Colonic mucosa (tissue), 4 donors: ENCODE measurements at regions not wholly inside any gene's neighbourhood (a gene's known extent, or its start where the extent isn't known, plus 50 kb on each side); places are given as distances from the start of the nearest gene placed in this dataset.

ENCODE experiments used
- DNase-seq: peaks from one replicate; pipeline ENCODE4 v3.0.0-alpha.2; 2020
- H3K27ac ChIP-seq: fragments of 200-600 bp; one replicate; pipeline ENCODE4 v1.8.0; 2021
- H3K27me3 ChIP-seq: fragments of 200-600 bp; one replicate; pipeline ENCODE4 v1.8.0; 2021
- H3K36me3 ChIP-seq: fragments of 200-600 bp; one replicate; pipeline ENCODE4 v1.8.0; 2021
- H3K4me1 ChIP-seq: fragments of 200-600 bp; one replicate; pipeline ENCODE4 v1.8.0; 2021; ENCODE audit warnings: mild to moderate bottlenecking
- H3K4me3 ChIP-seq: fragments of 200-600 bp; one replicate; pipeline ENCODE4 v1.8.0; 2021
- H3K9ac ChIP-seq, 2 donors: one replicate each; pipeline ENCODE4 v1.7.0; 2013; ENCODE audit warnings: control low read depth in 2 of 2, low read depth in 2 of 2, low read length in 2 of 2
- H3K9me3 ChIP-seq: fragments of 200-600 bp; one replicate; pipeline ENCODE4 v1.8.0; 2021
- CTCF ChIP-seq: fragments of 200-600 bp; IDR thresholded peaks from one replicate; pipeline ENCODE4 v1.8.0; 2022; ENCODE audit warnings: antibody characterized with exemption, mild to moderate bottlenecking
- intact Hi-C: fragments of 100-400 bp; cut with DNase I; formaldehyde crosslinking; loops from one replicate; pipeline ENCODE4 v1.14.1; 2022
- donor health status: healthy.
- donor health status: DM: no; HTN: no; CAD: no.
- donor health status: DM: no; HTN: no; CAD: no.

- Histone ChIP-seq H3K27me3 (no peaks in the 10 kb centered on the region), H3K9ac (no peak overlapping the region), H3K4me3 (no peak overlapping the region), H3K27ac (peak overlapping the region; percentile 49), H3K9me3 (no peaks in the 10 kb centered on the region), H3K36me3 (no peaks in the 10 kb centered on the region), H3K4me1 (no peaks in the 10 kb centered on the region)
- intact Hi-C loops = no loop called here
- no peak for DNase-seq
- TF ChIP-seq CTCF = no peak
These were observed 80.5 kb upstream of the TMEM106B start for GRCh38 chr7:12130609-12131008.

GRCh38 chr7:12131122-12131521 lies 80.0 kb upstream of the TMEM106B start:
- Histone ChIP-seq H3K9me3 (no peaks in the 10 kb centered on the region), H3K36me3 (no peaks in the 10 kb centered on the region), H3K4me1 (no peaks in the 10 kb centered on the region), H3K27me3 (no peaks in the 10 kb centered on the region), H3K9ac (no peak overlapping the region), H3K4me3 (no peak overlapping the region), H3K27ac (peak overlapping the region; percentile 49)
- TF ChIP-seq CTCF = no peak
- no peak for DNase-seq
- intact Hi-C loops = no loop called here

- no peak for TF ChIP-seq CTCF
- intact Hi-C loops = no loop called here
- H3K4me1 ChIP-seq = no peaks in the 10 kb centered on the region
- H3K36me3 ChIP-seq = no peaks in the 10 kb centered on the region
- H3K9me3 ChIP-seq = no peaks in the 10 kb centered on the region
- no peak overlapping the region for H3K27ac ChIP-seq
- H3K4me3 ChIP-seq = no peak overlapping the region
- H3K9ac ChIP-seq = no peak overlapping the region
- peak; percentile 82 for DNase-seq
- H3K27me3 ChIP-seq = no peaks in the 10 kb centered on the region
These were observed 77.2 kb upstream of the TMEM106B start for GRCh38 chr7:12133865-12134264.

GRCh38 chr7:12136523-12136922 lies 74.6 kb upstream of the TMEM106B start:
- H3K27me3 ChIP-seq = no peaks in the 10 kb centered on the region
- H3K4me1 ChIP-seq = no peaks in the 10 kb centered on the region
- no peak for DNase-seq
- no peak for TF ChIP-seq CTCF
- H3K36me3 ChIP-seq = no peaks in the 10 kb centered on the region
- no peak overlapping the region for H3K27ac ChIP-seq
- no peak overlapping the region for H3K9ac ChIP-seq
- intact Hi-C loops = no loop called here
- H3K9me3 ChIP-seq = no peaks in the 10 kb centered on the region
- H3K4me3 ChIP-seq = no peak overlapping the region

- Histone ChIP-seq H3K9ac (no peak overlapping the region), H3K9me3 (no peaks in the 10 kb centered on the region), H3K4me3 (no peak overlapping the region), H3K36me3 (no peaks in the 10 kb centered on the region), H3K27me3 (no peaks in the 10 kb centered on the region), H3K27ac (no peak overlapping the region), H3K4me1 (no peaks in the 10 kb centered on the region)
- TF ChIP-seq CTCF = no peak
- intact Hi-C loops = no loop called here
- no peak for DNase-seq
These were observed 73.8 kb upstream of the TMEM106B start for GRCh38 chr7:12137283-12137682.

GRCh38 chr7:12138421-12138820 lies 72.7 kb upstream of the TMEM106B start:
- Histone ChIP-seq H3K27ac (no peak overlapping the region), H3K36me3 (no peaks in the 10 kb centered on the region), H3K9ac (no peak overlapping the region), H3K9me3 (no peaks in the 10 kb centered on the region), H3K27me3 (no peaks in the 10 kb centered on the region), H3K4me1 (no peaks in the 10 kb centered on the region), H3K4me3 (no peak overlapping the region)
- intact Hi-C loops = no loop called here
- no peak for TF ChIP-seq CTCF
- DNase-seq = no peak
